ENCODE measurements at regions not wholly inside any gene's neighbourhood (a gene's known extent, or its start where the extent isn't known, plus 50 kb on each side); places are given as distances from the start of the nearest gene placed in this dataset.

DNA sequence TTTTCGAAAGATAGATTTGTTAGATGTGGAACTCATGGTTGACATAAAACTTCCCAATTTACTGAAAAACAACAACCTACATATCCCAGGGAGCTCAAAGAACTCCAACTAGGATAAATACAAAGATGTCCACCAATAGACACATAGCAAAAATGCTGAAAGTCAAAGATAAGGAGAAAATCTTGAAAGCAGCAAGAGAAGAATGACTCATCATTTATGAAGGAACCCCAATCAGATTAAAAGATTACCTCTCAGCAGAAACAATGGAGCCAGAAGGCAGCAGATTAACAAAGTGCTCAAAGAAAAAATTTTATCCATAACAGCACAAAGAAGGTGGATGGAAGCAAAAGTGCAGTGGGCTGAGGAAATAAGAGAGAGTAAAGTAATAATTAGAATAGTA lies 908.6 kb downstream of the SORCS3 start:
- TF ChIP-seq POLR2A (IDR thresholded peaks at IDR 0.05) (no peak), POLR2AphosphoS5 (IDR thresholded peaks at IDR 0.05) (no peak)
- TF ChIP-seq, protein P1, sequence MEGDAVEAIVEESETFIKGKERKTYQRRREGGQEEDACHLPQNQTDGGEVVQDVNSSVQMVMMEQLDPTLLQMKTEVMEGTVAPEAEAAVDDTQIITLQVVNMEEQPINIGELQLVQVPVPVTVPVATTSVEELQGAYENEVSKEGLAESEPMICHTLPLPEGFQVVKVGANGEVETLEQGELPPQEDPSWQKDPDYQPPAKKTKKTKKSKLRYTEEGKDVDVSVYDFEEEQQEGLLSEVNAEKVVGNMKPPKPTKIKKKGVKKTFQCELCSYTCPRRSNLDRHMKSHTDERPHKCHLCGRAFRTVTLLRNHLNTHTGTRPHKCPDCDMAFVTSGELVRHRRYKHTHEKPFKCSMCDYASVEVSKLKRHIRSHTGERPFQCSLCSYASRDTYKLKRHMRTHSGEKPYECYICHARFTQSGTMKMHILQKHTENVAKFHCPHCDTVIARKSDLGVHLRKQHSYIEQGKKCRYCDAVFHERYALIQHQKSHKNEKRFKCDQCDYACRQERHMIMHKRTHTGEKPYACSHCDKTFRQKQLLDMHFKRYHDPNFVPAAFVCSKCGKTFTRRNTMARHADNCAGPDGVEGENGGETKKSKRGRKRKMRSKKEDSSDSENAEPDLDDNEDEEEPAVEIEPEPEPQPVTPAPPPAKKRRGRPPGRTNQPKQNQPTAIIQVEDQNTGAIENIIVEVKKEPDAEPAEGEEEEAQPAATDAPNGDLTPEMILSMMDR (IDR thresholded peaks at IDR 0.05): no peak
